GM12864 (cell line): ENCODE measurements at regions not wholly inside any gene's neighbourhood (a gene's known extent, or its start where the extent isn't known, plus 50 kb on each side); places are given as distances from the start of the nearest gene placed in this dataset.

Experiments used
- DNase-seq: peaks from one replicate; pipeline ENCODE4 v3.0.0-alpha.2; 2011; ENCODE audit warnings: low read depth
- H3K4me3 ChIP-seq: 2 replicates; pipeline ENCODE4 v1.5.1; 2011; ENCODE audit warnings: mild to moderate bottlenecking, low read depth, low read length, control low read depth
- CTCF ChIP-seq: IDR thresholded peaks from 2 replicates; pipeline ENCODE4 v1.5.1; 2011; ENCODE audit warnings: low read depth, mild to moderate bottlenecking, moderate library complexity, low read length, control low read depth, inconsistent platforms; ENCODE audit errors: missing control alignments

- no peak for TF ChIP-seq CTCF
- H3K4me3 ChIP-seq = no peak overlapping the region
- no peak for DNase-seq
Observed at GRCh38 chr7:142356166-142356565, 98.3 kb upstream of the PRSS58 start.

- H3K4me3 ChIP-seq = no peak overlapping the region
- TF ChIP-seq CTCF = no peak
- DNase-seq = no peak
Observed at GRCh38 chr7:142355328-142355727, 97.5 kb upstream of the PRSS58 start.

- TF ChIP-seq CTCF = no peak
- H3K4me3 ChIP-seq = no peak overlapping the region
- no peak for DNase-seq
Observed at GRCh38 chr7:142353147-142354060, 95.5 kb upstream of the PRSS58 start.

GRCh38 chr7:142352543-142352942 lies 94.7 kb upstream of the PRSS58 start:
- no peak for DNase-seq
- H3K4me3 ChIP-seq = no peak overlapping the region
- TF ChIP-seq CTCF = no peak

- H3K4me3 ChIP-seq = no peak overlapping the region
- DNase-seq = no peak
- TF ChIP-seq CTCF = no peak
Observed at GRCh38 chr7:142351145-142351544, 93.3 kb upstream of the PRSS58 start.

- DNase-seq = no peak
- TF ChIP-seq CTCF = no peak
- no peak overlapping the region for H3K4me3 ChIP-seq
Observed at GRCh38 chr7:142349670-142350405, 92.0 kb upstream of the PRSS58 start.
